ENCODE measurements at regions not wholly inside any gene's neighbourhood (a gene's known extent, or its start where the extent isn't known, plus 50 kb on each side); places are given as distances from the start of the nearest gene placed in this dataset.

DNA sequence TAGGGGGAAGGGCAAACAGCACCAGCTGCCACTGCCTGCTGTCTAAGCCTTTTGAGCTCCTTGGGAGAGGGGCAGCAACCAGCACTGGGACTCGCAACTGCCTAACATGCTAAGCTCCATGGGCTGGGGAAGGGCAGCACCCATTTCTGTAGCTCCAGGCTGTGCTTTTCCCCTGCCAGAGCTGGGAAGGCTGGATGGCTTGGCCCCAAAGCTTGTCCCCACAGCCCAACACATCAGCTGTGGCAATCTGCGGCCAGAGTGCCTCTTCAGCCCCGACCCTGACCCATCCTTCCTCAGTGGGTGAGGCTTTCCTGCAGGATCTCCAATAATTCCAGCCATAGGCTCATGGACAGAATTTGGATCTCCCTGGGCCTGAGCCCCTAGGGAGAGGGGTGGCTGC is 551.3 kb downstream of the TMEM135 start:
- Histone ChIP-seq H3K79me2 (replicated peaks; ENCODE audit: insufficient read depth) (no peaks in the 10 kb centered on the region), H3K27ac (ENCODE audit: low read depth) (no peak overlapping the region), H3K4me3 (no peak overlapping the region), H3F3A (replicated peaks; ENCODE audit: low read depth) (no peaks in the 10 kb centered on the region), H3K9me2 (ENCODE audit: insufficient read depth) (peaks cover 15% of the 10 kb centered on the region), H3K36me3 (ENCODE audit: insufficient read depth) (no peaks in the 10 kb centered on the region), H3K4me1 (ENCODE audit: insufficient read depth) (no peaks in the 10 kb centered on the region), H3K4me2 (no peak overlapping the region), H3K27me3 (ENCODE audit: insufficient read depth) (no peaks in the 10 kb centered on the region), H4K20me1 (replicated peaks; ENCODE audit: insufficient read depth) (no peaks in the 10 kb centered on the region), H2AFZ (no peak overlapping the region)
- ATAC-seq, result no peak
- Mint-ChIP-seq H3K36me3 (ENCODE audit: low read depth) (no peaks in the 10 kb centered on the region; the same call in 2 of the 3 replicates), H3K27ac (no peak overlapping the region), H3K4me1 (no peaks in the 10 kb centered on the region; the same call in 2 of the 3 replicates), H3K4me3 (no peak overlapping the region), H3K9me3 (peaks cover 23% of the 10 kb centered on the region; the same call in 2 of the 3 replicates), H3K27me3 (ENCODE audit: insufficient read depth, low read depth, poor library complexity) (peaks cover 1% of the 10 kb centered on the region)
- TF ChIP-seq EZH2 (IDR thresholded peaks at IDR 0.05; ENCODE audit: low read depth, unreplicated experiment) (no peak), STAT1 (IDR thresholded peaks at IDR 0.05; ENCODE audit: unreplicated experiment) (no peak), POLR2AphosphoS5 (IDR thresholded peaks at IDR 0.05; ENCODE audit: low read depth) (no peak), JUNB (IDR thresholded peaks at IDR 0.05; ENCODE audit: unreplicated experiment) (no peak), ZNF114 (CRISPR knock-in tag; IDR thresholded peaks at IDR 0.05) (no peak), CREB1 (CRISPR knock-in tag; IDR thresholded peaks at IDR 0.05; ENCODE audit: low read depth) (no peak), NANOG (IDR thresholded peaks at IDR 0.05; ENCODE audit: borderline replicate concordance) (no peak), EZH2phosphoT487 (IDR thresholded peaks at IDR 0.05; ENCODE audit: unreplicated experiment) (no peak), ZNF331 (CRISPR knock-in tag; IDR thresholded peaks at IDR 0.05; ENCODE audit: low read depth) (no peak)
- TF ChIP-seq, protein P1, sequence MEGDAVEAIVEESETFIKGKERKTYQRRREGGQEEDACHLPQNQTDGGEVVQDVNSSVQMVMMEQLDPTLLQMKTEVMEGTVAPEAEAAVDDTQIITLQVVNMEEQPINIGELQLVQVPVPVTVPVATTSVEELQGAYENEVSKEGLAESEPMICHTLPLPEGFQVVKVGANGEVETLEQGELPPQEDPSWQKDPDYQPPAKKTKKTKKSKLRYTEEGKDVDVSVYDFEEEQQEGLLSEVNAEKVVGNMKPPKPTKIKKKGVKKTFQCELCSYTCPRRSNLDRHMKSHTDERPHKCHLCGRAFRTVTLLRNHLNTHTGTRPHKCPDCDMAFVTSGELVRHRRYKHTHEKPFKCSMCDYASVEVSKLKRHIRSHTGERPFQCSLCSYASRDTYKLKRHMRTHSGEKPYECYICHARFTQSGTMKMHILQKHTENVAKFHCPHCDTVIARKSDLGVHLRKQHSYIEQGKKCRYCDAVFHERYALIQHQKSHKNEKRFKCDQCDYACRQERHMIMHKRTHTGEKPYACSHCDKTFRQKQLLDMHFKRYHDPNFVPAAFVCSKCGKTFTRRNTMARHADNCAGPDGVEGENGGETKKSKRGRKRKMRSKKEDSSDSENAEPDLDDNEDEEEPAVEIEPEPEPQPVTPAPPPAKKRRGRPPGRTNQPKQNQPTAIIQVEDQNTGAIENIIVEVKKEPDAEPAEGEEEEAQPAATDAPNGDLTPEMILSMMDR (conservative IDR thresholded peaks at IDR 0.05; ENCODE audit: low read depth in 2 of 2), result no peak
- TF ChIP-seq, protein P2, sequence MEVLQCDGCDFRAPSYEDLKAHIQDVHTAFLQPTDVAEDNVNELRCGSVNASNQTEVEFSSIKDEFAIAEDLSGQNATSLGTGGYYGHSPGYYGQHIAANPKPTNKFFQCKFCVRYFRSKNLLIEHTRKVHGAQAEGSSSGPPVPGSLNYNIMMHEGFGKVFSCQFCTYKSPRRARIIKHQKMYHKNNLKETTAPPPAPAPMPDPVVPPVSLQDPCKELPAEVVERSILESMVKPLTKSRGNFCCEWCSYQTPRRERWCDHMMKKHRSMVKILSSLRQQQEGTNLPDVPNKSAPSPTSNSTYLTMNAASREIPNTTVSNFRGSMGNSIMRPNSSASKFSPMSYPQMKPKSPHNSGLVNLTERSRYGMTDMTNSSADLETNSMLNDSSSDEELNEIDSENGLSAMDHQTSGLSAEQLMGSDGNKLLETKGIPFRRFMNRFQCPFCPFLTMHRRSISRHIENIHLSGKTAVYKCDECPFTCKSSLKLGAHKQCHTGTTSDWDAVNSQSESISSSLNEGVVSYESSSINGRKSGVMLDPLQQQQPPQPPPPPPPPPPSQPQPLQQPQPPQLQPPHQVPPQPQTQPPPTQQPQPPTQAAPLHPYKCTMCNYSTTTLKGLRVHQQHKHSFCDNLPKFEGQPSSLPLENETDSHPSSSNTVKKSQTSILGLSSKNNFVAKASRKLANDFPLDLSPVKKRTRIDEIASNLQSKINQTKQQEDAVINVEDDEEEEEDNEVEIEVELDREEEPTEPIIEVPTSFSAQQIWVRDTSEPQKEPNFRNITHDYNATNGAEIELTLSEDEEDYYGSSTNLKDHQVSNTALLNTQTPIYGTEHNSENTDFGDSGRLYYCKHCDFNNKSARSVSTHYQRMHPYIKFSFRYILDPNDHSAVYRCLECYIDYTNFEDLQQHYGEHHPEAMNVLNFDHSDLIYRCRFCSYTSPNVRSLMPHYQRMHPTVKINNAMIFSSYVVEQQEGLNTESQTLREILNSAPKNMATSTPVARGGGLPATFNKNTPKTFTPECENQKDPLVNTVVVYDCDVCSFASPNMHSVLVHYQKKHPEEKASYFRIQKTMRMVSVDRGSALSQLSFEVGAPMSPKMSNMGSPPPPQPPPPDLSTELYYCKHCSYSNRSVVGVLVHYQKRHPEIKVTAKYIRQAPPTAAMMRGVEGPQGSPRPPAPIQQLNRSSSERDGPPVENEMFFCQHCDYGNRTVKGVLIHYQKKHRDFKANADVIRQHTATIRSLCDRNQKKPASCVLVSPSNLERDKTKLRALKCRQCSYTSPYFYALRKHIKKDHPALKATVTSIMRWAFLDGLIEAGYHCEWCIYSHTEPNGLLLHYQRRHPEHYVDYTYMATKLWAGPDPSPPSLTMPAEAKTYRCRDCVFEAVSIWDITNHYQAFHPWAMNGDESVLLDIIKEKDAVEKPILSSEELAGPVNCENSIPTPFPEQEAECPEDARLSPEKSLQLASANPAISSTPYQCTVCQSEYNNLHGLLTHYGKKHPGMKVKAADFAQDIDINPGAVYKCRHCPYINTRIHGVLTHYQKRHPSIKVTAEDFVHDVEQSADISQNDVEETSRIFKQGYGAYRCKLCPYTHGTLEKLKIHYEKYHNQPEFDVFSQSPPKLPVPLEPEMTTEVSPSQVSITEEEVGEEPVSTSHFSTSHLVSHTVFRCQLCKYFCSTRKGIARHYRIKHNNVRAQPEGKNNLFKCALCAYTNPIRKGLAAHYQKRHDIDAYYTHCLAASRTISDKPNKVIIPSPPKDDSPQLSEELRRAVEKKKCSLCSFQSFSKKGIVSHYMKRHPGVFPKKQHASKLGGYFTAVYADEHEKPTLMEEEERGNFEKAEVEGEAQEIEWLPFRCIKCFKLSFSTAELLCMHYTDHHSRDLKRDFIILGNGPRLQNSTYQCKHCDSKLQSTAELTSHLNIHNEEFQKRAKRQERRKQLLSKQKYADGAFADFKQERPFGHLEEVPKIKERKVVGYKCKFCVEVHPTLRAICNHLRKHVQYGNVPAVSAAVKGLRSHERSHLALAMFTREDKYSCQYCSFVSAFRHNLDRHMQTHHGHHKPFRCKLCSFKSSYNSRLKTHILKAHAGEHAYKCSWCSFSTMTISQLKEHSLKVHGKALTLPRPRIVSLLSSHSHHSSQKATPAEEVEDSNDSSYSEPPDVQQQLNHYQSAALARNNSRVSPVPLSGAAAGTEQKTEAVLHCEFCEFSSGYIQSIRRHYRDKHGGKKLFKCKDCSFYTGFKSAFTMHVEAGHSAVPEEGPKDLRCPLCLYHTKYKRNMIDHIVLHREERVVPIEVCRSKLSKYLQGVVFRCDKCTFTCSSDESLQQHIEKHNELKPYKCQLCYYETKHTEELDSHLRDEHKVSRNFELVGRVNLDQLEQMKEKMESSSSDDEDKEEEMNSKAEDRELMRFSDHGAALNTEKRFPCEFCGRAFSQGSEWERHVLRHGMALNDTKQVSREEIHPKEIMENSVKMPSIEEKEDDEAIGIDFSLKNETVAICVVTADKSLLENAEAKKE (CRISPR knock-in tag; IDR thresholded peaks at IDR 0.05), result no peak
- TF ChIP-seq, protein P3, sequence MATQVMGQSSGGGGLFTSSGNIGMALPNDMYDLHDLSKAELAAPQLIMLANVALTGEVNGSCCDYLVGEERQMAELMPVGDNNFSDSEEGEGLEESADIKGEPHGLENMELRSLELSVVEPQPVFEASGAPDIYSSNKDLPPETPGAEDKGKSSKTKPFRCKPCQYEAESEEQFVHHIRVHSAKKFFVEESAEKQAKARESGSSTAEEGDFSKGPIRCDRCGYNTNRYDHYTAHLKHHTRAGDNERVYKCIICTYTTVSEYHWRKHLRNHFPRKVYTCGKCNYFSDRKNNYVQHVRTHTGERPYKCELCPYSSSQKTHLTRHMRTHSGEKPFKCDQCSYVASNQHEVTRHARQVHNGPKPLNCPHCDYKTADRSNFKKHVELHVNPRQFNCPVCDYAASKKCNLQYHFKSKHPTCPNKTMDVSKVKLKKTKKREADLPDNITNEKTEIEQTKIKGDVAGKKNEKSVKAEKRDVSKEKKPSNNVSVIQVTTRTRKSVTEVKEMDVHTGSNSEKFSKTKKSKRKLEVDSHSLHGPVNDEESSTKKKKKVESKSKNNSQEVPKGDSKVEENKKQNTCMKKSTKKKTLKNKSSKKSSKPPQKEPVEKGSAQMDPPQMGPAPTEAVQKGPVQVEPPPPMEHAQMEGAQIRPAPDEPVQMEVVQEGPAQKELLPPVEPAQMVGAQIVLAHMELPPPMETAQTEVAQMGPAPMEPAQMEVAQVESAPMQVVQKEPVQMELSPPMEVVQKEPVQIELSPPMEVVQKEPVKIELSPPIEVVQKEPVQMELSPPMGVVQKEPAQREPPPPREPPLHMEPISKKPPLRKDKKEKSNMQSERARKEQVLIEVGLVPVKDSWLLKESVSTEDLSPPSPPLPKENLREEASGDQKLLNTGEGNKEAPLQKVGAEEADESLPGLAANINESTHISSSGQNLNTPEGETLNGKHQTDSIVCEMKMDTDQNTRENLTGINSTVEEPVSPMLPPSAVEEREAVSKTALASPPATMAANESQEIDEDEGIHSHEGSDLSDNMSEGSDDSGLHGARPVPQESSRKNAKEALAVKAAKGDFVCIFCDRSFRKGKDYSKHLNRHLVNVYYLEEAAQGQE (IDR thresholded peaks at IDR 0.05; ENCODE audit: unreplicated experiment), result no peak
- TF ChIP-seq, protein P4, sequence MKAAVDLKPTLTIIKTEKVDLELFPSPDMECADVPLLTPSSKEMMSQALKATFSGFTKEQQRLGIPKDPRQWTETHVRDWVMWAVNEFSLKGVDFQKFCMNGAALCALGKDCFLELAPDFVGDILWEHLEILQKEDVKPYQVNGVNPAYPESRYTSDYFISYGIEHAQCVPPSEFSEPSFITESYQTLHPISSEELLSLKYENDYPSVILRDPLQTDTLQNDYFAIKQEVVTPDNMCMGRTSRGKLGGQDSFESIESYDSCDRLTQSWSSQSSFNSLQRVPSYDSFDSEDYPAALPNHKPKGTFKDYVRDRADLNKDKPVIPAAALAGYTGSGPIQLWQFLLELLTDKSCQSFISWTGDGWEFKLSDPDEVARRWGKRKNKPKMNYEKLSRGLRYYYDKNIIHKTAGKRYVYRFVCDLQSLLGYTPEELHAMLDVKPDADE (IDR thresholded peaks at IDR 0.05), result no peak
- no peak for DNase-seq (ENCODE audit: low spot score)

Measured in GM23338 (cell line).